GM23248 (cell line): ENCODE measurements at regions not wholly inside any gene's neighbourhood (a gene's known extent, or its start where the extent isn't known, plus 50 kb on each side); places are given as distances from the start of the nearest gene placed in this dataset.
"Not testable (repeated sequence)": the region's sequence is repeated elsewhere in the genome, so short reads cannot be mapped to it uniquely, and the experiment has no call there.

ENCODE experiments used
- DNase-seq: peaks from one replicate; pipeline ENCODE4 v3.0.0-alpha.2; 2015
- H2AFZ ChIP-seq: fragments of 200-600 bp; sonication (generic); 2 replicates; pipeline ENCODE4 v1.6.1; 2016; ENCODE audit warnings: antibody characterized with exemption
- H3F3A ChIP-seq: fragments of 200-600 bp; sonication (generic); 2 replicates; pipeline ENCODE4 v1.6.1; 2016; ENCODE audit warnings: mild to moderate bottlenecking, antibody characterized with exemption, mixed run types; ENCODE audit not compliant: insufficient read depth
- H3K27ac ChIP-seq: fragments of 200-600 bp; sonication (generic); 2 replicates; pipeline ENCODE4 v1.5.1; 2016; ENCODE audit warnings: mild to moderate bottlenecking
- H3K27me3 ChIP-seq: fragments of 200-600 bp; sonication (generic); replicated peaks from 2 replicates; pipeline ENCODE4 v1.6.1; 2016; ENCODE audit warnings: mild to moderate bottlenecking; ENCODE audit not compliant: insufficient read depth
- H3K36me3 ChIP-seq: fragments of 200-600 bp; sonication (generic); 2 replicates; pipeline ENCODE4 v1.6.1; 2016; ENCODE audit warnings: low read depth, mild to moderate bottlenecking
- H3K4me1 ChIP-seq: fragments of 200-600 bp; sonication (generic); 2 replicates; pipeline ENCODE4 v1.6.1; 2016; ENCODE audit warnings: mild to moderate bottlenecking; ENCODE audit not compliant: insufficient read depth
- H3K4me2 ChIP-seq: fragments of 200-600 bp; sonication (generic); one replicate; pipeline ENCODE4 v1.6.1; 2016; ENCODE audit warnings: mild to moderate bottlenecking; ENCODE audit not compliant: unreplicated experiment
- H3K4me3 ChIP-seq: fragments of 200-600 bp; sonication (generic); 2 replicates; pipeline ENCODE4 v1.5.1; 2016; ENCODE audit warnings: mild to moderate bottlenecking
- H3K79me2 ChIP-seq: fragments of 200-600 bp; sonication (generic); 2 replicates; pipeline ENCODE4 v1.6.1; 2016; ENCODE audit warnings: mild to moderate bottlenecking; ENCODE audit not compliant: insufficient read depth
- H3K9ac ChIP-seq: fragments of 200-600 bp; sonication (generic); 2 replicates; pipeline ENCODE4 v1.6.1; 2016; ENCODE audit warnings: mild to moderate bottlenecking
- H3K9me2 ChIP-seq: fragments of 200-600 bp; sonication (generic); 2 replicates; pipeline ENCODE4 v1.6.1; 2016; ENCODE audit warnings: mixed run types, mild to moderate bottlenecking, moderate library complexity; ENCODE audit not compliant: insufficient read depth
- H3K9me3 ChIP-seq: fragments of 200-600 bp; sonication (generic); one replicate; pipeline ENCODE4 v1.6.1; 2017; ENCODE audit warnings: low read depth
- H4K20me1 ChIP-seq: fragments of 200-600 bp; sonication (generic); 2 replicates; pipeline ENCODE4 v1.6.0; 2016; ENCODE audit not compliant: insufficient read depth
- EZH2 ChIP-seq: fragments of 200-600 bp; sonication (generic); IDR thresholded peaks from 2 replicates; pipeline ENCODE4 v1.6.1; 2018; ENCODE audit warnings: antibody characterized with exemption, mild to moderate bottlenecking; ENCODE audit not compliant: insufficient read depth, poor library complexity, severe bottlenecking
- EZH2phosphoT487 ChIP-seq: fragments of 200-600 bp; sonication (generic); IDR thresholded peaks from 2 replicates; pipeline ENCODE4 v1.6.1; 2018; ENCODE audit warnings: antibody characterized with exemption, moderate library complexity, mild to moderate bottlenecking, low read depth; ENCODE audit not compliant: insufficient read depth
- WGBS, 2 experiments: methylation state at CpG; one replicate each; pipeline ENCODE4 v1.1.6; 2015 to 2017; ENCODE audit warnings: low lambda C conversion rate in 2 of 2, low coverage in 1 of 2; ENCODE audit errors: missing lambda C conversion rate in 2 of 2; 5-methylcytosine and 5-hydroxymethylcytosine counted together
- in situ Hi-C: fragments of 300-500 bp; cut with MboI; formaldehyde crosslinking; loops from 2 replicates; pipeline ENCODE4 v1.15.0; 2020

GRCh38 chr11:129543515-129544290, 168.1 kb downstream of the BARX2 start:
- 26 to 60% methylated on average over 2 to 3 of the region's 3 CpGs for WGBS, 2 experiments
- DNase-seq = no peak
- Histone ChIP-seq H3K9ac (no peak overlapping the region), H4K20me1 (no peaks in the 10 kb centered on the region), H3K9me2 (no peaks in the 10 kb centered on the region), H3K4me3 (no peak overlapping the region), H2AFZ (no peak overlapping the region), H3K27ac (no peak overlapping the region), H3K36me3 (no peaks in the 10 kb centered on the region), H3K4me2 (no peak overlapping the region), H3K9me3 (no peaks in the 10 kb centered on the region), H3F3A (no peaks in the 10 kb centered on the region), H3K27me3 (no peaks in the 10 kb centered on the region), H3K79me2 (no peaks in the 10 kb centered on the region), H3K4me1 (no peaks in the 10 kb centered on the region)
- TF ChIP-seq EZH2phosphoT487 (no peak), EZH2 (no peak)
- in situ Hi-C loops = no loop called here

- WGBS, 2 experiments = 5% methylated on average over 1 of the region's 1 CpG
- H3K36me3 ChIP-seq = no peaks in the 10 kb centered on the region
- in situ Hi-C loops = no loop called here
- no peaks in the 10 kb centered on the region for H3F3A ChIP-seq
- H3K4me3 ChIP-seq = no peak overlapping the region
- H3K4me1 ChIP-seq = no peaks in the 10 kb centered on the region
- H3K27me3 ChIP-seq = no peaks in the 10 kb centered on the region
- no peak for DNase-seq
- H3K79me2 ChIP-seq = no peaks in the 10 kb centered on the region
- no peaks in the 10 kb centered on the region for H3K9me3 ChIP-seq
- no peak overlapping the region for H3K4me2 ChIP-seq
- no peak overlapping the region for H3K9ac ChIP-seq
- H3K9me2 ChIP-seq = no peaks in the 10 kb centered on the region
- H2AFZ ChIP-seq = no peak overlapping the region
- H4K20me1 ChIP-seq = no peaks in the 10 kb centered on the region
- TF ChIP-seq EZH2phosphoT487 (no peak), EZH2 (no peak)
- H3K27ac ChIP-seq = no peak overlapping the region
Observed at GRCh38 chr11:129544691-129545090, 169.0 kb downstream of the BARX2 start.

GRCh38 chr11:129546266-129546665, 170.6 kb downstream of the BARX2 start:
- H2AFZ ChIP-seq = no peak overlapping the region
- in situ Hi-C loops = no loop called here
- no peak overlapping the region for H3K27ac ChIP-seq
- WGBS, 2 experiments = 39 to 40% methylated on average over 4 of the region's 4 CpGs
- no peak overlapping the region for H3K9ac ChIP-seq
- H3K9me2 ChIP-seq = no peaks in the 10 kb centered on the region
- no peak for DNase-seq
- no peaks in the 10 kb centered on the region for H3K79me2 ChIP-seq
- no peaks in the 10 kb centered on the region for H4K20me1 ChIP-seq
- TF ChIP-seq EZH2phosphoT487 (no peak), EZH2 (no peak)
- H3K4me1 ChIP-seq = no peaks in the 10 kb centered on the region
- H3K36me3 ChIP-seq = no peaks in the 10 kb centered on the region
- no peaks in the 10 kb centered on the region for H3F3A ChIP-seq
- H3K4me2 ChIP-seq = no peak overlapping the region
- H3K27me3 ChIP-seq = no peaks in the 10 kb centered on the region
- H3K9me3 ChIP-seq = no peaks in the 10 kb centered on the region
- H3K4me3 ChIP-seq = no peak overlapping the region

GRCh38 chr11:129557421-129557820, 181.8 kb downstream of the BARX2 start:
- no peaks in the 10 kb centered on the region for H3K36me3 ChIP-seq
- no peaks in the 10 kb centered on the region for H3K79me2 ChIP-seq
- H3K27me3 ChIP-seq = 0 out of 2 replicates have a peak, but pooled peaks cover 6% of the 10 kb centered on the region
- H3K9me3 ChIP-seq = no peaks in the 10 kb centered on the region
- H3K4me3 ChIP-seq = no peak overlapping the region
- no peaks in the 10 kb centered on the region for H3F3A ChIP-seq
- H3K9me2 ChIP-seq = no peaks in the 10 kb centered on the region
- peaks cover 3% of the 10 kb centered on the region; the same call in 1 of the 2 replicates for H4K20me1 ChIP-seq
- in situ Hi-C loops = no loop called here
- H3K4me2 ChIP-seq = no peak overlapping the region
- no peak overlapping the region for H3K27ac ChIP-seq
- WGBS, 2 experiments = 7 to 17% methylated on average over 4 of the region's 4 CpGs
- no peak for TF ChIP-seq EZH2phosphoT487
- no peak for TF ChIP-seq EZH2
- H3K9ac ChIP-seq = no peak overlapping the region
- H2AFZ ChIP-seq = no peak overlapping the region
- DNase-seq = no peak
- H3K4me1 ChIP-seq = no peaks in the 10 kb centered on the region

GRCh38 chr11:129569007-129569406, 193.4 kb downstream of the BARX2 start:
- no peaks in the 10 kb centered on the region for H3K36me3 ChIP-seq
- H3F3A ChIP-seq = no peaks in the 10 kb centered on the region
- no peak overlapping the region for H3K9ac ChIP-seq
- H3K4me1 ChIP-seq = no peaks in the 10 kb centered on the region
- H3K9me3 ChIP-seq = no peaks in the 10 kb centered on the region
- no peak overlapping the region for H3K27ac ChIP-seq
- H4K20me1 ChIP-seq = no peaks in the 10 kb centered on the region
- no peak overlapping the region for H2AFZ ChIP-seq
- no peaks in the 10 kb centered on the region for H3K27me3 ChIP-seq
- no peaks in the 10 kb centered on the region for H3K9me2 ChIP-seq
- no peaks in the 10 kb centered on the region for H3K79me2 ChIP-seq
- H3K4me3 ChIP-seq = no peak overlapping the region
- DNase-seq = no peak
- TF ChIP-seq EZH2 = no peak
- TF ChIP-seq EZH2phosphoT487 = no peak
- in situ Hi-C loops = no loop called here
- 27 to 33% methylated on average over 3 of the region's 3 CpGs for WGBS, 2 experiments
- no peak overlapping the region for H3K4me2 ChIP-seq

GRCh38 chr11:129572667-129573066, 197.0 kb downstream of the BARX2 start:
- H2AFZ ChIP-seq, H3K4me1 ChIP-seq, H3K9me3 ChIP-seq, H3K36me3 ChIP-seq, H3K9ac ChIP-seq, H4K20me1 ChIP-seq, H3K79me2 ChIP-seq, DNase-seq, H3K27me3 ChIP-seq, H3K4me3 ChIP-seq, H3K9me2 ChIP-seq, H3F3A ChIP-seq, in situ Hi-C loops, H3K27ac ChIP-seq, H3K4me2 ChIP-seq: not testable (repeated sequence)
- WGBS, 2 experiments = 51 to 56% methylated on average over 8 of the region's 8 CpGs
